Bronchial epithelial cell (primary cell): ENCODE measurements at regions not wholly inside any gene's neighbourhood (a gene's known extent, or its start where the extent isn't known, plus 50 kb on each side); places are given as distances from the start of the nearest gene placed in this dataset.

Experiments
- DNase-seq: peaks from one replicate; pipeline ENCODE4 v3.0.0-alpha.2; 2010; ENCODE audit warnings: low read depth
- FAIRE-seq: peaks from 2 replicates; lab custom pipeline; 2011; peaks lifted over from hg19 to GRCh38; lab: Jason Lieb, UNC
- H3K27me3 ChIP-seq: 2 replicates; pipeline ENCODE4 v1.5.1; 2011; ENCODE audit warnings: low read length; ENCODE audit not compliant: control insufficient read depth, insufficient read depth
- H3K36me3 ChIP-seq: 2 replicates; pipeline ENCODE4 v1.5.1; 2011; ENCODE audit warnings: low read length; ENCODE audit not compliant: control insufficient read depth, insufficient read depth
- H3K4me3 ChIP-seq: 2 replicates; pipeline ENCODE4 v1.5.1; 2011; ENCODE audit warnings: mild to moderate bottlenecking, low read depth, low read length, control low read depth
- CTCF ChIP-seq: IDR thresholded peaks from 2 replicates; pipeline ENCODE4 v1.5.1; 2011; ENCODE audit warnings: mild to moderate bottlenecking, moderate library complexity, low read length, control low read depth, inconsistent platforms; ENCODE audit not compliant: insufficient read depth, severe bottlenecking

DNA sequence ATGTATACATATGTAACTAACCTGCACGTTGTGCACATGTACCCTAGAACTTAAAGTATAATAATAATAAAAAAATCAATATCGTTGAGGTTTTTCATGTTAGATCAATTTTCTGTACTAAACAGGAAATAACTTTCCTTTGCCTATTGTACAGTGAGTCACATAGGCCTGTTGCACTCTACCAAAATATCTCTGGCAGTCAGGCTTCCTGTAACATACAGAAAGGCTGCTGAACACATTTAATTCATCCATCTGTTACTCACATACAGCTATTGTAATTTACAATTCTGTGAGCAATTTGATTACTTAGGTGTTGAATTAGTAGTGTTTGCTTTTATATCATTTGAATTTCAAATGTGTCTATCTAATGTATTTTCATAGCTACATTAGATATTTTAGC, 427.8 kb downstream of the TMA16 start:
- TF ChIP-seq CTCF, result no peak
- H3K4me3 ChIP-seq, result no peak overlapping the region
- peak; percentile 36 for DNase-seq
- H3K36me3 ChIP-seq, result no peaks in the 10 kb centered on the region
- no peaks in the 10 kb centered on the region for H3K27me3 ChIP-seq
- no peak for FAIRE-seq

DNA sequence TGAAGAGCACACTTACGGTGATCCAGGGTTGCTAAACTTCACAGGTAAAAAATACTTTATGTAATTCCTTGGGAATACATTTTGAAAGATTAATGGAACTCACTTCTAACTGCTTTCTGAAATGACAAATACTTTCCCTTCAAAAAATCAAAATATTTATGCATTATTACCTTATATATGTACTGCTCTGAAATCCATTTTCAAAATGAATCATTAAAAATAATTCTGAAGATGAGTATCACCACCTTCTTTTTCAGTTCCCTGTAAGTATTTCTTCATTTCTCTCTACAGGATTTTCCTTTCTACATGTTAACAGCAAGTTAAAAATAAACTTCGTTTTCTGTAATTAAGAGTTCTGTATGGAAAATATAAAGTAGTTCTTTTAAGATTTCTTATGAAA, 428.6 kb downstream of the TMA16 start:
- no peak for TF ChIP-seq CTCF
- FAIRE-seq, result no peak
- Histone ChIP-seq H3K4me3 (no peak overlapping the region), H3K36me3 (no peaks in the 10 kb centered on the region), H3K27me3 (no peaks in the 10 kb centered on the region)
- DNase-seq, result no peak

- no peak overlapping the region for H3K4me3 ChIP-seq
- no peaks in the 10 kb centered on the region for H3K27me3 ChIP-seq
- DNase-seq, result no peak
- H3K36me3 ChIP-seq, result no peaks in the 10 kb centered on the region
- TF ChIP-seq CTCF, result no peak
- FAIRE-seq, result no peak
These were observed 435.6 kb downstream of the TMA16 start for GRCh38 chr4:163930086-163930485.

- TF ChIP-seq CTCF, result no peak
- Histone ChIP-seq H3K27me3 (no peaks in the 10 kb centered on the region), H3K36me3 (no peaks in the 10 kb centered on the region), H3K4me3 (no peak overlapping the region)
- FAIRE-seq (no peak), DNase-seq (no peak)
These were observed 438.0 kb downstream of the TMA16 start for GRCh38 chr4:163932504-163932903.

DNA sequence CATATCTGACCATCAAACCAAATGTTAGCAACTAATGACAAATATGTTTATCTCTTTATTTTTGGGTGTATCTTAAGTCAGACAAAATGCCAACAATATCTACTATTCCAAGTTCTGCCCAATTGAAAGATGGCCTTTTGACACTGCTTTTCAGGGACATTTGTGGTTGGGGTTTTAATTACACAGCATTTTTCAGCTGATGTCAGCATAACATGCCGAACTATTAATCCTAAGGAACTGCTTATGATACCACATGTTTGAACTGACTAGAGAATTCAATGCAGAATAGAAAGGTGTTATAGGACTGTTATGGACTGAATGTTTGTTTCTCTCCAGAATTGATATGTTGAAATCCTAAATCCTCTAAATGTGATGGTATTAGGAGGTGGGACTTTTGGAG, 445.1 kb downstream of the TMA16 start:
- Histone ChIP-seq H3K4me3 (no peak overlapping the region), H3K36me3 (no peaks in the 10 kb centered on the region), H3K27me3 (no peaks in the 10 kb centered on the region)
- DNase-seq (no peak), FAIRE-seq (no peak)
- no peak for TF ChIP-seq CTCF

- Histone ChIP-seq H3K4me3 (no peak overlapping the region), H3K27me3 (no peaks in the 10 kb centered on the region), H3K36me3 (no peaks in the 10 kb centered on the region)
- no peak for TF ChIP-seq CTCF
- peak; percentile 84 for DNase-seq
- no peak for FAIRE-seq
These were observed 446.9 kb downstream of the TMA16 start for GRCh38 chr4:163941221-163941905.
